Transverse colon (tissue), 4 donors: ENCODE measurements at regions not wholly inside any gene's neighbourhood (a gene's known extent, or its start where the extent isn't known, plus 50 kb on each side); places are given as distances from the start of the nearest gene placed in this dataset.

Source experiments
- CTCF ChIP-seq, 5 experiments: fragments of 200-600 bp in 3 of 5; fragments of 450-650 bp in 2 of 5; sonication (generic) in 3 of 5; IDR thresholded peaks; 1 replicate in 2 of 5; 2 replicates in 3 of 5; pipeline ENCODE4 v1.5.1; 2016 to 2017; ENCODE audit warnings: antibody characterized with exemption in 5 of 5, inconsistent platforms in 3 of 5, mild to moderate bottlenecking in 2 of 5, moderate library complexity in 1 of 5
- POLR2AphosphoS5 ChIP-seq, 3 donors: sonication (generic); formaldehyde crosslinking; IDR thresholded peaks; one replicate each; pipeline ENCODE4 v1.6.1; 2016; ENCODE audit warnings: antibody characterized with exemption in 3 of 3

- TF ChIP-seq CTCF (IDR thresholded peaks at IDR 0.05), result no peak
- no peak for TF ChIP-seq POLR2AphosphoS5 (IDR thresholded peaks at IDR 0.05)
Measured at GRCh38 chr13:104315606-104316005, 1249.4 kb upstream of the SLC10A2 start.
